ENCODE measurements at regions not wholly inside any gene's neighbourhood (a gene's known extent, or its start where the extent isn't known, plus 50 kb on each side); places are given as distances from the start of the nearest gene placed in this dataset.
A peak's percentile ranks its signal among the peaks of the same experiment; 100 is the strongest.

DNA sequence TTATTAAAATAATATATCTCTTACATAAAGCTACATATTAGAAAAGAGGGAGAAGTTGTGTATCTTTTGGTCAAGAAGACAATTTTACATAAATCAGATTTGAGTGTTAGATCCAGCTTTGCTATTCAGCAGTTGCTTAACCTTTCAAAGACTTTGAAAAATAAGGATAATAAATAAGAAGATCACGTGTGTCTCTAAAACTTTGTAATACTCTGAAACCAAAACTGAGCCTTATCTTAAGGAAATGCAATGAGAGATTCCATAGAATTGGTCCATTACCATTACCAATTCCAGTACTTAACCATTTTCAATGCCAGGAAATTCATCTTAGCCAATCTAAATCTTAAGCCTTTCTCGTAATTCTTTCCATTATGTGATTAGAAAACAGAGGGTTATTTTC, 89.2 kb upstream of the COL5A2 start:
- no peak for DNase-seq

DNA sequence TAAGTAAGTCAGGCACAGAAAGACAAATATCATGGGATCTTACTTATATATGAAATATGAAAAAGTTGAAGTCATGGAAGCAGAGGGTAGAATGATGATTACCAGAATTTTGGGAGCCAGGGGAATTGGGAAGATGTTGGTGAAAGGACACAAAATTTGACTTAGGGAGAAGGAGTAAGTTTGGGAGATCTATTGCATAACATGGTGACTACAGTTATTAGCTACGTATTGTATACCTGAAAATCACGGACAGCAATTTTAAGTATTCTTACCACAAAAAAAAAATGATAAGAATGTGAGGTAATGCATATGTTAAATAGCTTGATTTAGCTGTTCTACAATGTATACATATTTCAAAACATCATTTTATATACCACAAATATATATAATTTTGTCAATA, 94.2 kb upstream of the COL5A2 start:
- no peak for DNase-seq

GRCh38 chr2:189274361-189274760, 94.8 kb upstream of the COL5A2 start:
- no peak for DNase-seq

DNA sequence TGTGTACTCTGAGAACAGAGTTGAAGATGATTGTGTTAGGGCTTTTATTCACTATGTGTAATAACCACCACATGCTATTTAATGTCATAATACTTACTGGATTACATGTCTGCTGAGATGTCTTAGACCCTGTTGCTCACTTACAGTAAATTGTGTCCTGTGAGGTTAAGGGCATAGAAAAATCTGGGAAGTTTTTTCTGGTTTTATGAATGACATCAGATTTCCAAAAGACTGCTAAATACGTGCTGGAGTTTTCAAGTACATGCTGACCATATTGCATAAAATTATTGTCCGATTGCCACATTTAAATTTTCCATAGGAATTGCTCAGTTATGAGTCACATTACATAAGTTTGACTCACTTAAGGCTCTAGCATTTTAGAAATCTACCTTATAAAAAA, 96.7 kb upstream of the COL5A2 start:
- DNase-seq: no peak

GRCh38 chr2:189281201-189281600, 101.6 kb upstream of the COL5A2 start:
- DNase-seq: no peak

DNA sequence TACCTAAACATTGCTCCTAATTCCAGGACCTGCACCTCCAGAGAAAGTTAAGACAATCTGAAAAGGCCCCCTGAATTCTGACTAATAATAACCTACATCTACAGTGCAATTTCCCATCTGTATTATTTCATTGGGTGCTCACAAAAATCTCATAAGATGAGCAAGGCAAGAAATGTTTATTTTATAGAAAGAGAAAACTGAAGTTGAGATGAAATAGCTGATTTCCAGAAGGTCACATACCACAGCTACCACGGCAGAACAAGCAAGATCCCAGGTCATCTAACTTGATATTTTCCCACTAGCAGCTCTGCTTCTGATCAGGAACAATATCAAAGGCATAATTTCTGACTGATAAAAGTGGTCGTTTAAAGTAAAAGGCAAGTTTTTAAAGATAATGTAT, 105.8 kb upstream of the COL5A2 start:
- DNase-seq: no peak

DNA sequence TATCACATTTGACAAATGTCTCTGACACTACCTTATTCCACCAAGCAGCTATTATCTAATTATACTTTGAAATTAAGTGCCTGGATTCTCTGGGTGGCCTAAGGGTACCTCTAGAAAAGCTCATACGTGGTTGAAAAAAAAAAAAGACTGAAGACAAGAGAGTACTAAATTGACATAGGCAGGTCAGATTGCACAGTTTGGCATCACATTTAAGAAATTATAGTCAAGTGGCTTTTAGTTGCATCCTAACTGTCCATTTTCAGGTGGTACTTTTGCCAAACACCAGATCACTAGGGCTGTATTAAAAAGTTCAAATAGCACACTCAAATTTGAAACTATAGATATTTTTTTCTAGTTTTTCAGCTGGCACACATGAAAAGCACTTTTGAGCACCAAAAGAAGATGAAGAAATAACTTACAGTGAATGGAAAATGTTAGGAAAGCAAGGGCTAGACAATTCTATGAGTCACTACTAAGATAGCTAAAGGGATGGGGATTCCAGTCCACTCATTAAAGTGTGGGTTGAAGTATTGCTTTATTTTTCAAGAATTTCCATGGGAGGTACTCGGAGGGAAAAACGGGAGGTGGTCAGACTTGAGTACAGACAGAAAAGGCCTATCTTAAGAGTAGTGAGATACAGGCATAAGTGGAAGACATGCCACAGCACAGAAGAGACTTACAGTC, 106.5 kb upstream of the COL5A2 start:
- DNase-seq: peak; percentile 84

- no peak for DNase-seq
Observed at GRCh38 chr2:189287363-189287762, 107.8 kb upstream of the COL5A2 start.

GRCh38 chr2:189287982-189288521, 108.5 kb upstream of the COL5A2 start:
- peak; percentile 82 for DNase-seq

DNA sequence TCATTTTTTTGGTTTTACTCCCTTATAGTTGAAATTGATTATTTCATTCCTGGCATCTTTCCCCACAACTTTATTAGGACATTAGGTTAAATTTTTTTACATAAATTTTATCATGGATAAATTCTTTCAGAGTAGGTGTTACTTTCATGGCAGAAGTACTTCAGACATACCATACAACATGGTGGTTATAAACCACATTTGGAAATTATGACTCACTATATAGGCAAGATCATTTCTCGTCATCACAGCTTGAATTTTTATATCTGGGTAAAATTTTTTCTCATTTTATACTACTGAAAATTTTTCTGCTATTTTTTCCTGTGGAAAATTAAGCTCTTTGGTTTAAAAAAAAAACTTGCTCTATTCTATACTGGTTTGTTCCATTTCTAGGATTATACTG, 111.9 kb upstream of the COL5A2 start:
- DNase-seq: no peak

GRCh38 chr2:189293164-189293563, 113.6 kb upstream of the COL5A2 start:
- DNase-seq: no peak

- peak; percentile 1 for DNase-seq
Observed at GRCh38 chr2:189297446-189297845, 117.9 kb upstream of the COL5A2 start.

- no peak for DNase-seq
Observed at GRCh38 chr2:189298038-189298437, 118.5 kb upstream of the COL5A2 start.

- no peak for DNase-seq
Observed at GRCh38 chr2:189298481-189298880, 118.9 kb upstream of the COL5A2 start.

- DNase-seq: no peak
Observed at GRCh38 chr2:189299974-189300373, 120.4 kb upstream of the COL5A2 start.

DNA sequence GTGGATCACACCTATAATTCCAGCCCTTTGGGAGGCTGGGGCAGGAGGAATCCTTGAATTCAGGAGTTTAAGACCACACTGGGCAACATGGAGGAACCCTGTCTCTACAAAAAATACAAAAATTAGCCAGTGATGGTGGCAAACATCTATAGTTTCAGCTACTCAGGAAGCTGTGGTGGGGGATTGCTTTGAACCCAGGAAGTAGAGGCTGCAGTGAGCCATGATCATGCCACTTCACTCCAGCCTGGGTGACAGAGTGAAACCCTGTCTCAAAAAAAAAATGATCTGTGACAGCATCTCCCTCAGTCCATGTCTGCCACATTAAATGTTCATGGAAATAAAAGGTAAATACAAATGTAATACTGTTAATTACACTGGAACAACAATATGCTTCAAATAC, 121.4 kb upstream of the COL5A2 start:
- no peak for DNase-seq

DNA sequence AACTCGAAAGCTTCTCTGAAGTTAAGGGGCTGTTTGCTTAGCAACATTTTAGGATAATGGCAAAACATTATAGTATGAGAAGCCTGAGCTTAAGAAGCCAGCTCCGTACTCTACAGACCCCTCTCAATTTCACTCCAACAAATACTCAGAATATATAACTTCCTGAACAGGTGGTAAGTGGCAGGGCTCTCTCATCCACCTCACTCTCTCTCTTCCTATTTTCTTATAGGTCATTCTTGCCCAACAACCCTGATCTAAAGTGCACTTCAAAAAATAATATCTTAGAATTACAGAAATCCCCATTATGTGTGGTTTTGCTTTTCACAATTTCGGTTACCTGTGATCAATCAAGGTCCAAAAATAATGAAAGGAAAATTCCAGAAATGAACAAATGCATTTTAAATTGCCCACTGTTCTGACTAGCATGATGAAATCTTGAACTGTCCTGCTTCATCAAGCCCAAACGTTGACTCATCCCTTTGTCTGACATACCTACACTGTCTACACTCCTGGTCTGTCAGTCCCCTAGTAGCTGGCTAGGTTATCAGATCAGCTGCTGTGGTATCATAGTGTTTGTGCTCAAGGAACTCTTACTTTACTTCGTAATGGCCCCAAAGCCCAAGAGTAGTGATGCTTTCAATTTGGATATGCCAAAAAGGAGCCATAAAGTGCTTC, 122.8 kb upstream of the COL5A2 start:
- peak; percentile 48 for DNase-seq

- no peak for DNase-seq
Observed at GRCh38 chr2:189304360-189304759, 124.8 kb upstream of the COL5A2 start.

DNA sequence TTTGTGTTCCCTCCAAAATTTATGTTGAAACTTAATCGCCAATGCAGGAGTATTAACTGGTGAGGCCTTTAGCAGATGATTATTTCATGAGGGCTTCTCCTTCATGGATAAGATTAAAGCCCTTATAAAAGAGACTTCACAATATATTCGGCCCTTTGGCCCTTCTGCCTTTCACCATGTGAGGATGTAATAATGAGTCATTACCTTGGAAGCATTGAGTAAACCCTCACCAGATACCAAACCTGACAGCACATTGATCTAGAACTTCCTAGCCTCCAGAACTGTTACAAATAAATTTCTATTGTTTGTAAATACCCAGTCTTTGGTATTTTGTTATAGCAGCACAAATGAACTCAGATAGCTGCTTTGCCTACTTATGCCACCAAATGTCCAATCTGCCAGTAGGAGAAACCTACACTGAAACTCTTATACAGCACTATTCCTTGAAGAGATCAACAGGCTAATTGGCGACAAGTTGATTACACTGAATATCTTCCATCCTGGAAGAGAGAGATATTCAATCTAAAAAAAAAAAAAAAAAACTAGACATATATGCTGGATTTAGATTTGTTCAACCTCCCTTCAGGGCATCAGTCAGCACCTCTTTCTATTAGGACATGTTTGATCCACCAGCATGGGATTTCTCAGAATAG, 125.9 kb upstream of the COL5A2 start:
- no peak for DNase-seq

- no peak for DNase-seq
Observed at GRCh38 chr2:189306525-189306924, 127.0 kb upstream of the COL5A2 start.

DNA sequence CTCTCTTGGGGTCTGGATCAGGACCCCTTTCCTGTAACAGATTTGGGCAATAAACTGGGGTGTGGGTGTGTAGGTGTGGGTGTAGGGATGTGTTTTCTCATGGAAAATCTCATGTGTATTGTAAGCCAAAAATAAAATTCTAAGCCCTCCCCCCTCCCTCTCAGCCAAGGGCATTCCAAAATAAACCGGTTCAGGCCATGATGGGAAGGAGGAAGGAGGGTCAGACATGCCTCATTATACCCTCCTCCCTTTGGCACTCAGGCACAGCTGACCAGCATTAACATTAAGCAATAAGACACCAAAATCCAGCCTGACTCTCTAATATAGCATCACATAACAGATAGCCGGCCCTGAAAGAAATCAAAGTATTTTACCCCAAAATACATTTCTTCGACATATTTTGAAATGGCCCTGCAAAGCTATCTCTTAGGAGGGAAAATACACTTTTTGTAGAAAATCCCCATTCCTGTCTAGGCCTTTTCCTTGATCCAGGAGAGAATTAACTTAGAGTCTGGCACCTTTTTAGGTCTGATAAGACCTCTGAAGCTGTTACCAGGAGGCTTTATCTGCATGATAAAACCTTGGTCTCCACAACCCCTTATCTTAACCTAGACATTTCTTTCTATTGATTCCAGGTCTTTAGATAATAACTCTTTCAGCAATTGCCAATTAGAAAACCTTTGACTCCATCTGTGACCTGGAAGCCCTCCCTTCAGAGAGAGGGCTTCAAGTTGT, 128.7 kb upstream of the COL5A2 start:
- DNase-seq: no peak

DNA sequence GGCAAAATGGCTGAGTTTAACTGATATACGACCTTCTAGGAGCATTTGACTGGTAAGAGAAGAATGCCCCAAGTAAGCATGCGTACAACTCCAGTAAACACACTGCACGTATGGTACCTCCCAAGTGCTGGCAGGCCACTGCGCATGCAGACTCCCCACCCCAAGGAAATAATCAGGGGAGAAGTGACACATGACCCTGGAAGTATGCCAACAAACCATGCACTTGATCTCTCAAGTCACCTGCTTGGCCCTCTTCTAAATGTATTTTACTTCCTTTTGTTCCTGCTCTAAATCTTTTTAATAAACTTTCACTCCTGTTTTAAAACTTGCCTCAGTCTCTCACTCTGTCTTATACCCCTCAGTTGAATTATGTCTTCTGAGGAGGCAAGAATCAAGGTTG, 129.8 kb upstream of the COL5A2 start:
- DNase-seq: no peak

DNA sequence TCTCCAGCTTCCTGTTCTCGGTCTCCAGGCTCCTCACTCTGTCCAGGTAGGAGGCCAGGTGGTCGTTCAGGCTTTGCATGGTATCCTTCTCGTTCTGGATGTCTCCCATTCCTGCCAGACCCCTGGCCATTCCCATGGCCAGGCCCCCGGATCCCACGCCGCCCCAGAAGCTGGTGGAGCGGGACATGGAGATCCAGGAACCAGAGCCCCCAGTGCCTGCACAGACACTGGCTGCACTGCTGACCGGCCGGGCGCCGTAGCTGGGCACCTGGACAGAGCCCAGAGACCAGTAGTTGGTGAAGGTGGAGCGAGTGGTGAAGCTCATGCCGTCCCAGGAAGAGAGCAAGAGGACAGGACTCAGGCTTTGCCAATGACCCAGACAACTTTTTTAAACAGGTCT, 129.1 kb upstream of the WDR75 start:
- DNase-seq: no peak
